ENCODE measurements at regions not wholly inside any gene's neighbourhood (a gene's known extent, or its start where the extent isn't known, plus 50 kb on each side); places are given as distances from the start of the nearest gene placed in this dataset.

DNA sequence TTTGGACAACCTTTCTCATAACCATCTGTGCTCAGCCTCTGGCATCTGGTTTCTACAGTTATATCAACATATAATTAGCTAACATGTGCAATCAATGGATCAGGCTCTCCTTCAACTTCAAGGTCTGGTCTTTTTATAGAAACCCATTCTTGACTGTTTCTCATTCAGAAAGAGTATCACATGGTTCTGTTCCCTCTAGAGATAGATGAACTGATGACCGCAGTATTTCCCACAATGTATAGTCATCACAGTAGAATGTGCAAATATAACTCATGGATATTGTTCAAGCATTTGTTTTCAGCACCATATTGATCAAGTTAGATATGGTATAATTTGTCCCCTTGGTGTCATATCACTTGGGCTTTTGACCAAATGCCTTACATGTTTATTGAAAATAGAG is 656.2 kb downstream of the FRK start:
- Histone ChIP-seq H4K20me1 (ENCODE audit: insufficient read depth, low read length) (no peaks in the 10 kb centered on the region), H3K4me3 (ENCODE audit: low read length) (no peak overlapping the region), H3K4me1 (ENCODE audit: low read length) (no peaks in the 10 kb centered on the region), H3F3A (ENCODE audit: insufficient read depth, low read length) (no peaks in the 10 kb centered on the region), H2AFZ (ENCODE audit: low read length) (no peak overlapping the region), H3K27ac (ENCODE audit: low read length) (no peak overlapping the region), H3K9ac (ENCODE audit: low read length) (no peak overlapping the region), H3K9me2 (replicated peaks; ENCODE audit: insufficient read depth, low read length) (no peaks in the 10 kb centered on the region), H3K9me3 (replicated peaks; ENCODE audit: insufficient read depth, low read length) (no peaks in the 10 kb centered on the region), H3K36me3 (replicated peaks; ENCODE audit: insufficient read depth, low read length) (no peaks in the 10 kb centered on the region), H3K27me3 (replicated peaks; ENCODE audit: insufficient read depth, low read length) (no peaks in the 10 kb centered on the region), H3K4me2 (ENCODE audit: low read depth, low read length) (no peak overlapping the region), H3K79me2 (ENCODE audit: low read length) (no peaks in the 10 kb centered on the region)
- TF ChIP-seq EZH2 (optimal IDR thresholded peaks at IDR 0.05; ENCODE audit: low read depth, low read length) (no peak), EZH2phosphoT487 (IDR thresholded peaks at IDR 0.05; ENCODE audit: low read length) (no peak), CTCF (IDR thresholded peaks at IDR 0.05; ENCODE audit: low read length) (no peak)
- no peak for DNase-seq

GRCh38 chr6:115398607-115399006 is 662.1 kb downstream of the FRK start:
- H3K4me1 ChIP-seq (ENCODE audit: low read length): no peaks in the 10 kb centered on the region
- TF ChIP-seq EZH2phosphoT487 (IDR thresholded peaks at IDR 0.05; ENCODE audit: low read length): no peak
- no peak for TF ChIP-seq CTCF (IDR thresholded peaks at IDR 0.05; ENCODE audit: low read length)
- no peak for TF ChIP-seq EZH2 (optimal IDR thresholded peaks at IDR 0.05; ENCODE audit: low read depth, low read length)
- H3K9me3 ChIP-seq (replicated peaks; ENCODE audit: insufficient read depth, low read length): no peaks in the 10 kb centered on the region
- no peak overlapping the region for H3K27ac ChIP-seq (ENCODE audit: low read length)
- no peaks in the 10 kb centered on the region for H3K36me3 ChIP-seq (replicated peaks; ENCODE audit: insufficient read depth, low read length)
- no peaks in the 10 kb centered on the region for H3K79me2 ChIP-seq (ENCODE audit: low read length)
- no peak overlapping the region for H2AFZ ChIP-seq (ENCODE audit: low read length)
- no peak overlapping the region for H3K4me2 ChIP-seq (ENCODE audit: low read depth, low read length)
- H3K9me2 ChIP-seq (replicated peaks; ENCODE audit: insufficient read depth, low read length): no peaks in the 10 kb centered on the region
- no peak for DNase-seq
- no peak overlapping the region for H3K9ac ChIP-seq (ENCODE audit: low read length)
- H3F3A ChIP-seq (ENCODE audit: insufficient read depth, low read length): no peaks in the 10 kb centered on the region
- H3K4me3 ChIP-seq (ENCODE audit: low read length): no peak overlapping the region
- no peaks in the 10 kb centered on the region for H3K27me3 ChIP-seq (replicated peaks; ENCODE audit: insufficient read depth, low read length)
- H4K20me1 ChIP-seq (ENCODE audit: insufficient read depth, low read length): no peaks in the 10 kb centered on the region

DNA sequence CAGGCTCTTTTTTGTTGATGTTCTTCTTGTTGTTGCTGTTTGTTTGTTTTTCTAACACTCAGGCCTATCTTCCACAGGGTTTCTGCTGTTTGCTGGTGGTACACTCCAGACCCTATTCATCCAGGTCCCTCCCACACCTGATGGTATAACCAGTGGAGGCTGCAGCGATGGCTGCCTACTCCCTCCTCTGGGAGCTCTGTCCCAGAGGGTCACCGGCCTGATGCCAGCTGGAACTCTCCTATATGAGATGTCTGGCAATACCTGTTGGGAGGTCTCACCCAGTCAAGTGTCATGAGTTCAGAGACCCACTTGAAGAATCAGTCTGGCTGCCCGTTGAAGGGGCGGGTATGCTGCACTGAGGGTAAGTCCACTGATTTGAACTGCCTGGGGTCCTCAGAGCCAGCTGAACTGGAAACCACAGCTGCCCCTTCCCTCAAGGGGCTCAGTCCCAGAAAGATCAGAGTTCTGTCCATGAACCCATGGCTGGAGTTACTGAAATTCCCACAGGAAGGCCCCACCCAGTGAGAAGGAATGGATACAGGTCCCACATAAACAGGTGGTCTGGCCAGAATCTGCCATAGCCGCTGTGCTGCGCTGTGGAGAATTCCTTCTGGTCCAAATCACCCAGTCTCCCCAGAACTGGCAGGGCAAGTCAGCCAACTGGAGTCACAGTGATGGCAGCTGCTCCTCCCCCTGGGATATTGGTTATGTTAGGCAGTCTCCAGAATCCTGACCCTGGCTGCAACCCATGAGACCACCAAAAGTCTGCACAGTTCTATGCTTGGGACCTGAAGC is 664.4 kb downstream of the FRK start:
- H4K20me1 ChIP-seq (ENCODE audit: insufficient read depth, low read length): no peaks in the 10 kb centered on the region
- H3K27ac ChIP-seq (ENCODE audit: low read length): no peak overlapping the region
- H3F3A ChIP-seq (ENCODE audit: insufficient read depth, low read length): no peaks in the 10 kb centered on the region
- no peak overlapping the region for H3K9ac ChIP-seq (ENCODE audit: low read length)
- no peaks in the 10 kb centered on the region for H3K9me3 ChIP-seq (replicated peaks; ENCODE audit: insufficient read depth, low read length)
- H3K9me2 ChIP-seq (replicated peaks; ENCODE audit: insufficient read depth, low read length): no peaks in the 10 kb centered on the region
- no peak for TF ChIP-seq EZH2 (optimal IDR thresholded peaks at IDR 0.05; ENCODE audit: low read depth, low read length)
- no peak for TF ChIP-seq CTCF (IDR thresholded peaks at IDR 0.05; ENCODE audit: low read length)
- TF ChIP-seq EZH2phosphoT487 (IDR thresholded peaks at IDR 0.05; ENCODE audit: low read length): no peak
- H3K27me3 ChIP-seq (replicated peaks; ENCODE audit: insufficient read depth, low read length): no peaks in the 10 kb centered on the region
- no peak overlapping the region for H3K4me2 ChIP-seq (ENCODE audit: low read depth, low read length)
- DNase-seq: no peak
- no peaks in the 10 kb centered on the region for H3K79me2 ChIP-seq (ENCODE audit: low read length)
- no peaks in the 10 kb centered on the region for H3K36me3 ChIP-seq (replicated peaks; ENCODE audit: insufficient read depth, low read length)
- no peak overlapping the region for H2AFZ ChIP-seq (ENCODE audit: low read length)
- H3K4me3 ChIP-seq (ENCODE audit: low read length): no peak overlapping the region
- no peaks in the 10 kb centered on the region for H3K4me1 ChIP-seq (ENCODE audit: low read length)
